Mucosa of stomach (tissue), 1 donor: ENCODE measurements at regions not wholly inside any gene's neighbourhood (a gene's known extent, or its start where the extent isn't known, plus 50 kb on each side); places are given as distances from the start of the nearest gene placed in this dataset.
"Not testable (repeated sequence)": the region's sequence is repeated elsewhere in the genome, so short reads cannot be mapped to it uniquely, and the experiment has no call there.

Source experiments
- H3K27me3 ChIP-seq: one replicate; pipeline ENCODE4 v1.7.0; 2013; ENCODE audit warnings: mild to moderate bottlenecking, low read length; ENCODE audit not compliant: control insufficient read depth, insufficient read depth
- H3K36me3 ChIP-seq: one replicate; pipeline ENCODE4 v1.7.0; 2013; ENCODE audit warnings: low read length; ENCODE audit not compliant: control insufficient read depth, insufficient read depth
- H3K4me1 ChIP-seq: one replicate; pipeline ENCODE4 v1.7.0; 2013; ENCODE audit warnings: mild to moderate bottlenecking, low read length; ENCODE audit not compliant: control insufficient read depth, insufficient read depth
- H3K4me3 ChIP-seq: one replicate; pipeline ENCODE4 v1.7.0; 2013; ENCODE audit warnings: low read length
- H3K9ac ChIP-seq: one replicate; pipeline ENCODE4 v1.7.0; 2013; ENCODE audit warnings: mild to moderate bottlenecking, low read length, moderate library complexity
- H3K9me3 ChIP-seq: one replicate; pipeline ENCODE4 v1.7.0; 2013; ENCODE audit warnings: mild to moderate bottlenecking, low read length, moderate library complexity; ENCODE audit not compliant: control insufficient read depth
- donor health status: Pancreatic carcinoma.

GRCh38 chr12:86574143-86574542 is 318.0 kb upstream of the MGAT4C start:
- no peak overlapping the region for H3K4me3 ChIP-seq
- no peaks in the 10 kb centered on the region for H3K27me3 ChIP-seq
- H3K9me3 ChIP-seq: no peaks in the 10 kb centered on the region
- H3K36me3 ChIP-seq: no peaks in the 10 kb centered on the region
- H3K9ac ChIP-seq: no peak overlapping the region
- no peaks in the 10 kb centered on the region for H3K4me1 ChIP-seq

GRCh38 chr12:86572455-86572854 is 316.3 kb upstream of the MGAT4C start:
- no peak overlapping the region for H3K9ac ChIP-seq
- H3K4me3 ChIP-seq: no peak overlapping the region
- H3K4me1 ChIP-seq: no peaks in the 10 kb centered on the region
- H3K36me3 ChIP-seq: no peaks in the 10 kb centered on the region
- no peaks in the 10 kb centered on the region for H3K27me3 ChIP-seq
- no peaks in the 10 kb centered on the region for H3K9me3 ChIP-seq

- no peaks in the 10 kb centered on the region for H3K36me3 ChIP-seq
- no peaks in the 10 kb centered on the region for H3K9me3 ChIP-seq
- H3K27me3 ChIP-seq: no peaks in the 10 kb centered on the region
- no peak overlapping the region for H3K4me3 ChIP-seq
- no peaks in the 10 kb centered on the region for H3K4me1 ChIP-seq
- H3K9ac ChIP-seq: no peak overlapping the region
Measured at GRCh38 chr12:86565038-86565437, 308.8 kb upstream of the MGAT4C start.

- H3K27me3 ChIP-seq, H3K36me3 ChIP-seq, H3K4me1 ChIP-seq, H3K9ac ChIP-seq, H3K9me3 ChIP-seq, H3K4me3 ChIP-seq: not testable (repeated sequence)
Measured at GRCh38 chr12:86555491-86555890, 299.3 kb upstream of the MGAT4C start.

- Histone ChIP-seq H3K4me1 (no peaks in the 10 kb centered on the region), H3K36me3 (no peaks in the 10 kb centered on the region), H3K9ac (no peak overlapping the region), H3K4me3 (no peak overlapping the region), H3K9me3 (no peaks in the 10 kb centered on the region), H3K27me3 (no peaks in the 10 kb centered on the region)
Measured at GRCh38 chr12:86551146-86551571, 295.0 kb upstream of the MGAT4C start.

GRCh38 chr12:86550218-86551145 is 294.3 kb upstream of the MGAT4C start:
- no peaks in the 10 kb centered on the region for H3K9me3 ChIP-seq
- H3K4me3 ChIP-seq: no peak overlapping the region
- no peaks in the 10 kb centered on the region for H3K36me3 ChIP-seq
- no peaks in the 10 kb centered on the region for H3K4me1 ChIP-seq
- H3K27me3 ChIP-seq: no peaks in the 10 kb centered on the region
- H3K9ac ChIP-seq: no peak overlapping the region

- Histone ChIP-seq H3K36me3 (no peaks in the 10 kb centered on the region), H3K4me1 (no peaks in the 10 kb centered on the region), H3K9me3 (no peaks in the 10 kb centered on the region), H3K9ac (no peak overlapping the region), H3K4me3 (no peak overlapping the region), H3K27me3 (no peaks in the 10 kb centered on the region)
Measured at GRCh38 chr12:86543716-86544115, 287.5 kb upstream of the MGAT4C start.

- H3K9ac ChIP-seq: no peak overlapping the region
- H3K4me3 ChIP-seq: no peak overlapping the region
- H3K36me3 ChIP-seq: no peaks in the 10 kb centered on the region
- no peaks in the 10 kb centered on the region for H3K9me3 ChIP-seq
- no peaks in the 10 kb centered on the region for H3K4me1 ChIP-seq
- no peaks in the 10 kb centered on the region for H3K27me3 ChIP-seq
Measured at GRCh38 chr12:86530996-86531655, 274.9 kb upstream of the MGAT4C start.

- Histone ChIP-seq H3K9ac (no peak overlapping the region), H3K4me3 (no peak overlapping the region), H3K9me3 (no peaks in the 10 kb centered on the region), H3K27me3 (no peaks in the 10 kb centered on the region), H3K4me1 (no peaks in the 10 kb centered on the region), H3K36me3 (no peaks in the 10 kb centered on the region)
Measured at GRCh38 chr12:86526060-86526595, 269.9 kb upstream of the MGAT4C start.

- H3K9ac ChIP-seq: no peak overlapping the region
- no peaks in the 10 kb centered on the region for H3K36me3 ChIP-seq
- H3K4me1 ChIP-seq: no peaks in the 10 kb centered on the region
- no peaks in the 10 kb centered on the region for H3K9me3 ChIP-seq
- H3K4me3 ChIP-seq: no peak overlapping the region
- H3K27me3 ChIP-seq: no peaks in the 10 kb centered on the region
Measured at GRCh38 chr12:86523844-86524243, 267.7 kb upstream of the MGAT4C start.

GRCh38 chr12:86521870-86522269 is 265.7 kb upstream of the MGAT4C start:
- Histone ChIP-seq H3K4me3 (no peak overlapping the region), H3K9ac (no peak overlapping the region), H3K9me3 (no peaks in the 10 kb centered on the region), H3K27me3 (no peaks in the 10 kb centered on the region), H3K36me3 (no peaks in the 10 kb centered on the region), H3K4me1 (no peaks in the 10 kb centered on the region)

GRCh38 chr12:86513226-86513625 is 257.0 kb upstream of the MGAT4C start:
- no peaks in the 10 kb centered on the region for H3K36me3 ChIP-seq
- H3K27me3 ChIP-seq: no peaks in the 10 kb centered on the region
- H3K9me3 ChIP-seq: no peaks in the 10 kb centered on the region
- no peak overlapping the region for H3K4me3 ChIP-seq
- no peaks in the 10 kb centered on the region for H3K4me1 ChIP-seq
- no peak overlapping the region for H3K9ac ChIP-seq
